MM.1S (cell line): ENCODE measurements at regions not wholly inside any gene's neighbourhood (a gene's known extent, or its start where the extent isn't known, plus 50 kb on each side); places are given as distances from the start of the nearest gene placed in this dataset.

Source experiments
- DNase-seq: peaks from one replicate; pipeline ENCODE4 v3.0.0-alpha.2; 2015
- H2AFZ ChIP-seq: fragments of 300-600 bp; sonication (generic); 2 replicates; pipeline ENCODE4 v1.6.0; 2016; ENCODE audit warnings: antibody characterized with exemption, low read length
- H3F3A ChIP-seq: fragments of 300-600 bp; sonication (generic); 2 replicates; pipeline ENCODE4 v1.6.1; 2016; ENCODE audit warnings: mild to moderate bottlenecking, antibody characterized with exemption, low read length, moderate library complexity, mixed read lengths; ENCODE audit not compliant: insufficient read depth
- H3K27ac ChIP-seq: fragments of 300-600 bp; sonication (generic); 2 replicates; pipeline ENCODE4 v1.5.1; 2016; ENCODE audit warnings: mild to moderate bottlenecking, low read length
- H3K27me3 ChIP-seq: fragments of 300-600 bp; sonication (generic); replicated peaks from 2 replicates; pipeline ENCODE4 v1.6.0; 2016; ENCODE audit warnings: low read length; ENCODE audit not compliant: insufficient read depth
- H3K36me3 ChIP-seq: fragments of 300-600 bp; sonication (generic); replicated peaks from 2 replicates; pipeline ENCODE4 v1.6.1; 2016; ENCODE audit warnings: mild to moderate bottlenecking, low read length, mixed read lengths; ENCODE audit not compliant: insufficient read depth
- H3K4me1 ChIP-seq: fragments of 300-600 bp; sonication (generic); 2 replicates; pipeline ENCODE4 v1.6.1; 2016; ENCODE audit warnings: low read length, mixed read lengths
- H3K4me2 ChIP-seq: fragments of 300-600 bp; sonication (generic); 2 replicates; pipeline ENCODE4 v1.6.0; 2016; ENCODE audit warnings: low read depth, low read length
- H3K4me3 ChIP-seq: fragments of 300-600 bp; sonication (generic); 2 replicates; pipeline ENCODE4 v1.5.1; 2016; ENCODE audit warnings: low read length, mixed read lengths
- H3K79me2 ChIP-seq: fragments of 300-600 bp; sonication (generic); 2 replicates; pipeline ENCODE4 v1.6.1; 2016; ENCODE audit warnings: mixed run types, low read length, mixed read lengths
- H3K9ac ChIP-seq: fragments of 300-600 bp; sonication (generic); 2 replicates; pipeline ENCODE4 v1.6.1; 2016; ENCODE audit warnings: low read length, mixed read lengths
- H3K9me2 ChIP-seq: fragments of 300-600 bp; sonication (generic); replicated peaks from 2 replicates; pipeline ENCODE4 v1.6.1; 2016; ENCODE audit warnings: mild to moderate bottlenecking, low read length, mixed read lengths; ENCODE audit not compliant: insufficient read depth
- H3K9me3 ChIP-seq: fragments of 300-600 bp; sonication (generic); replicated peaks from 2 replicates; pipeline ENCODE4 v1.6.1; 2016; ENCODE audit warnings: mild to moderate bottlenecking, low read length, mixed read lengths; ENCODE audit not compliant: insufficient read depth
- H4K20me1 ChIP-seq: fragments of 300-600 bp; sonication (generic); 2 replicates; pipeline ENCODE4 v1.6.1; 2016; ENCODE audit warnings: mild to moderate bottlenecking, low read length, moderate library complexity, mixed read lengths; ENCODE audit not compliant: insufficient read depth
- CTCF ChIP-seq: fragments of 300-600 bp; sonication (generic); IDR thresholded peaks from 2 replicates; pipeline ENCODE4 v1.5.1; 2016; ENCODE audit warnings: antibody characterized with exemption, low read length, mixed read lengths
- EZH2 ChIP-seq: fragments of 300-600 bp; sonication (generic); optimal IDR thresholded peaks from 2 replicates; pipeline ENCODE3; 2017; ENCODE audit warnings: low read depth, mild to moderate bottlenecking, antibody characterized with exemption, low read length, mixed read lengths
- EZH2phosphoT487 ChIP-seq: fragments of 300-600 bp; sonication (generic); IDR thresholded peaks from 2 replicates; pipeline ENCODE4 v1.6.1; 2018; ENCODE audit warnings: antibody characterized with exemption, low read length

- Histone ChIP-seq H3K4me1 (peaks cover 13% of the 10 kb centered on the region), H3K27ac (no peak overlapping the region), H2AFZ (no peak overlapping the region), H3K9me2 (no peaks in the 10 kb centered on the region), H3K79me2 (no peaks in the 10 kb centered on the region), H3K27me3 (no peaks in the 10 kb centered on the region), H4K20me1 (no peaks in the 10 kb centered on the region), H3K9ac (no peak overlapping the region), H3F3A (peaks cover 6% of the 10 kb centered on the region; the same call in 1 of the 2 replicates), H3K36me3 (no peaks in the 10 kb centered on the region), H3K4me2 (no peak overlapping the region), H3K9me3 (no peaks in the 10 kb centered on the region), H3K4me3 (no peak overlapping the region)
- TF ChIP-seq CTCF (no peak), EZH2phosphoT487 (no peak)
- no peak for DNase-seq
These were observed 240.3 kb upstream of the PEX5L start for GRCh38 chr3:180277041-180277440.

GRCh38 chr3:180278583-180279188, 241.9 kb upstream of the PEX5L start:
- H3K4me1 ChIP-seq = peaks cover 13% of the 10 kb centered on the region
- H4K20me1 ChIP-seq = no peaks in the 10 kb centered on the region
- H3K9me3 ChIP-seq = no peaks in the 10 kb centered on the region
- peaks cover 6% of the 10 kb centered on the region; the same call in 1 of the 2 replicates for H3F3A ChIP-seq
- DNase-seq = peak; percentile 41
- no peak overlapping the region for H2AFZ ChIP-seq
- H3K4me3 ChIP-seq = no peak overlapping the region
- peak overlapping the region; percentile 18; the same call in 1 of the 2 replicates for H3K4me2 ChIP-seq
- no peaks in the 10 kb centered on the region for H3K9me2 ChIP-seq
- H3K79me2 ChIP-seq = no peaks in the 10 kb centered on the region
- H3K27ac ChIP-seq = no peak overlapping the region; the same call in 1 of the 2 replicates
- no peak overlapping the region for H3K9ac ChIP-seq
- no peaks in the 10 kb centered on the region for H3K36me3 ChIP-seq
- H3K27me3 ChIP-seq = no peaks in the 10 kb centered on the region
- TF ChIP-seq EZH2phosphoT487 = no peak
- no peak for TF ChIP-seq EZH2
- no peak for TF ChIP-seq CTCF

- Histone ChIP-seq H3K4me3 (no peak overlapping the region), H3K9me2 (no peaks in the 10 kb centered on the region), H3F3A (peaks cover 6% of the 10 kb centered on the region; the same call in 1 of the 2 replicates), H3K4me1 (peaks cover 13% of the 10 kb centered on the region), H3K4me2 (no peak overlapping the region), H3K27ac (no peak overlapping the region), H2AFZ (no peak overlapping the region), H3K27me3 (no peaks in the 10 kb centered on the region), H3K9me3 (no peaks in the 10 kb centered on the region), H3K36me3 (no peaks in the 10 kb centered on the region), H3K9ac (no peak overlapping the region), H3K79me2 (no peaks in the 10 kb centered on the region), H4K20me1 (no peaks in the 10 kb centered on the region)
- TF ChIP-seq CTCF (no peak), EZH2phosphoT487 (no peak), EZH2 (no peak)
- DNase-seq = no peak
These were observed 243.8 kb upstream of the PEX5L start for GRCh38 chr3:180280555-180280954.
